Stomach smooth muscle (tissue), 2 donors: ENCODE measurements at regions not wholly inside any gene's neighbourhood (a gene's known extent, or its start where the extent isn't known, plus 50 kb on each side); places are given as distances from the start of the nearest gene placed in this dataset.
"Not testable (repeated sequence)": the region's sequence is repeated elsewhere in the genome, so short reads cannot be mapped to it uniquely, and the experiment has no call there.

ENCODE experiments used
- H3K27ac ChIP-seq: one replicate; pipeline ENCODE4 v1.7.0; 2013; ENCODE audit warnings: mild to moderate bottlenecking, low read length, inconsistent platforms
- H3K27me3 ChIP-seq, 2 donors: one replicate each; pipeline ENCODE4 v1.7.0; 2013; ENCODE audit warnings: low read length in 2 of 2; ENCODE audit not compliant: insufficient read depth in 2 of 2, control insufficient read depth in 1 of 2
- H3K36me3 ChIP-seq, 2 donors: one replicate each; pipeline ENCODE4 v1.7.0; 2013; ENCODE audit warnings: low read length in 2 of 2; ENCODE audit not compliant: control insufficient read depth in 2 of 2, insufficient read depth in 2 of 2
- H3K4me1 ChIP-seq: one replicate; pipeline ENCODE4 v1.7.0; 2013; ENCODE audit warnings: low read length; ENCODE audit not compliant: control insufficient read depth, insufficient read depth
- H3K4me3 ChIP-seq, 2 donors: one replicate each; pipeline ENCODE4 v1.7.0; 2013; ENCODE audit warnings: low read length in 2 of 2
- H3K9ac ChIP-seq, 2 donors: one replicate each; pipeline ENCODE4 v1.7.0; 2013; ENCODE audit warnings: low read length in 2 of 2, mild to moderate bottlenecking in 1 of 2
- H3K9me3 ChIP-seq, 2 donors: one replicate each; pipeline ENCODE4 v1.7.0; 2013; ENCODE audit warnings: low read length in 2 of 2; ENCODE audit not compliant: control insufficient read depth in 2 of 2
- donor health status: healthy.
- donor health status: Pancreatic carcinoma.

GRCh38 chr10:33709008-33709753 is 374.7 kb upstream of the NRP1 start:
- Histone ChIP-seq H3K9ac (no peak overlapping the region), H3K4me3 (no peak overlapping the region), H3K9me3 (no peaks in the 10 kb centered on the region), H3K4me1 (no peaks in the 10 kb centered on the region), H3K36me3 (no peaks in the 10 kb centered on the region), H3K27me3 (no peaks in the 10 kb centered on the region), H3K27ac (no peak overlapping the region)

GRCh38 chr10:33708561-33708960 is 374.1 kb upstream of the NRP1 start:
- Histone ChIP-seq H3K9ac (no peak overlapping the region), H3K36me3 (no peaks in the 10 kb centered on the region), H3K9me3 (no peaks in the 10 kb centered on the region), H3K4me1 (no peaks in the 10 kb centered on the region), H3K27me3 (no peaks in the 10 kb centered on the region), H3K27ac (no peak overlapping the region), H3K4me3 (no peak overlapping the region)

- no peak overlapping the region for H3K9ac ChIP-seq
- no peak overlapping the region for H3K4me3 ChIP-seq
- no peaks in the 10 kb centered on the region for H3K4me1 ChIP-seq
- H3K9me3 ChIP-seq, result no peaks in the 10 kb centered on the region
- no peak overlapping the region for H3K27ac ChIP-seq
- H3K27me3 ChIP-seq, result no peaks in the 10 kb centered on the region
- no peaks in the 10 kb centered on the region for H3K36me3 ChIP-seq
These were observed 372.3 kb upstream of the NRP1 start for GRCh38 chr10:33706746-33707145.

DNA sequence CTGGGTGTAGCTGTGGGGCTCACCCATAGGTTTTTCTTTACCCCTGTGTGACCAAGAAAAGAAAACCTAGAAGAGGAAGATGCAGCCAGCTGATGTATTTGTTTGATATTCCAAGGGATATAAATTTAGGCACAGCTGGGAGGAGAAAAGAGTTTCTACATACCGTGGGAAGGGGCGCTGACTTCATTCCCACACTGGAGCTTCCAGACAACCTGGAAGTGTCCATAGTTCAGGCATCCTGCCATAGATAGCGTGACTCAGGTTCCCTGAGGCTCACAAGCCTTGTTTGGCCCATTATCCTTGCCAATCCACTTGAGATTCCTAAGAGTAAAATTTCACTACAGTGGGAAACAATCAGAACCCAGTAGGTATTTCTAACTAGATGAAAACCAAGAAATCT is 371.7 kb upstream of the NRP1 start:
- Histone ChIP-seq H3K36me3 (no peaks in the 10 kb centered on the region), H3K4me1 (no peaks in the 10 kb centered on the region), H3K27me3 (no peaks in the 10 kb centered on the region), H3K4me3 (no peak overlapping the region), H3K27ac (no peak overlapping the region), H3K9me3 (no peaks in the 10 kb centered on the region), H3K9ac (no peak overlapping the region)

GRCh38 chr10:33704214-33704830 is 369.9 kb upstream of the NRP1 start:
- Histone ChIP-seq H3K27me3 (no peaks in the 10 kb centered on the region), H3K36me3 (no peaks in the 10 kb centered on the region), H3K27ac (no peak overlapping the region), H3K4me1 (no peaks in the 10 kb centered on the region), H3K4me3 (no peak overlapping the region), H3K9me3 (no peaks in the 10 kb centered on the region), H3K9ac (no peak overlapping the region)

DNA sequence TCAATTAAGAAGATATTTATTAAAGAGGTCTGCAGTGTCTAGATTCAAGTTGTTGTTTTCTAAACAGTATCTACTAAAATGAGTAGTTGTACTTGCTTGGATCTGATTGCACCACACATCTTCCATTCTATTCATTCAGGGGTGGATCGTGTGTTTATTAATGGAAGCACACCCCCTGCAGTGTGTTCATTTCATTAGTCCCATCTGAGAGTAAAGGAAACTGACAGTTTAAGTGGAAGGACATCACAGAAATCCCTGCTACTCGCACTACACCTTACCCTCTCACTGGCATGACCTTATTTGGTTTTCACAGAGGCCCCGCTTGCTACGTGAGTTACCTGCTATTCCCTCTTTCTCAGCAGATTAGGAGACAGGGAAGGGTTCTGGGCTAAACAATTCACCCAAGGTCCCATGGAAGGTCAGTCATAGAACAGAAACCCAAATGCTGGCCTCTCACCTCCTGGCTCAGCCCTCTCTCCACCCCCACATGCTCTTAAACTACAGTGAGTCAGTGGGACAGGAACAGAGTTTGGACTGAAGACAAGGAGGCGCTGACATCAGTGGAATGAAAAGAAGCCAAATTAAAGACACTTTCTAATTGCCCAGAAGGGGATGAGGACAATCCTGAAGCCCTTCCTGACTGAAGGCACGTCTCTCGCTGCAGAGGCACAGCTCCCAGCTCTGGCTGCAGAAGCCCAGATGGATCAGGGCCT is 369.2 kb upstream of the NRP1 start:
- H3K27ac ChIP-seq, result no peak overlapping the region
- no peak overlapping the region for H3K9ac ChIP-seq
- no peaks in the 10 kb centered on the region for H3K27me3 ChIP-seq
- H3K4me1 ChIP-seq, result no peaks in the 10 kb centered on the region
- H3K36me3 ChIP-seq, result no peaks in the 10 kb centered on the region
- H3K9me3 ChIP-seq, result no peaks in the 10 kb centered on the region
- no peak overlapping the region for H3K4me3 ChIP-seq

GRCh38 chr10:33698033-33698432 is 363.6 kb upstream of the NRP1 start:
- H3K9me3 ChIP-seq, result no peaks in the 10 kb centered on the region
- no peaks in the 10 kb centered on the region for H3K27me3 ChIP-seq
- no peaks in the 10 kb centered on the region for H3K36me3 ChIP-seq
- H3K9ac ChIP-seq, result no peak overlapping the region
- H3K4me3 ChIP-seq, result no peak overlapping the region
- no peaks in the 10 kb centered on the region for H3K4me1 ChIP-seq
- no peak overlapping the region for H3K27ac ChIP-seq

DNA sequence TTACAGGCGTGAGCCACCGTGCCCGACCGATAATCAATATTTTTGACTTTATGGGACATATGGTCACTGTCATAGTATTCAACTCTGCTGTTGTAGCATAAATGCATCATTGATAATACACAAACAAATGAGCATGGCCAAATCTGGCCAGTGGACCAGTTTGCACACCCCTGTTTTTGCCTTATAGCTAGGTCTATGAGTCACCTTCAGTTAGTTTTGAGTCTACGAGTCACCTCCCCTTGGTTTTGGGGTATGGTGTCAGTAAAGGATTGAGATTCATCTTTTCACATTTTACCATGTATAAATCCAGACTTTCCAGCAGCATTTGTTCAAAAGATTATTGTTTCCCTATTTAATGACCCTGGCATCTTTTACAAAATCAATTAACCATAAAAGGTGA is 362.5 kb upstream of the NRP1 start:
- no peaks in the 10 kb centered on the region for H3K36me3 ChIP-seq
- no peak overlapping the region for H3K27ac ChIP-seq
- H3K4me3 ChIP-seq, result no peak overlapping the region

GRCh38 chr10:33695536-33695935 is 361.1 kb upstream of the NRP1 start:
- no peaks in the 10 kb centered on the region for H3K27me3 ChIP-seq
- H3K9ac ChIP-seq, result no peak overlapping the region
- no peaks in the 10 kb centered on the region for H3K4me1 ChIP-seq
- no peaks in the 10 kb centered on the region for H3K9me3 ChIP-seq
- no peak overlapping the region for H3K4me3 ChIP-seq
- H3K36me3 ChIP-seq, result no peaks in the 10 kb centered on the region
- no peak overlapping the region for H3K27ac ChIP-seq

More for the DNA sequence above, 362.5 kb upstream of the NRP1 start:
- no peaks in the 10 kb centered on the region for H3K4me1 ChIP-seq
- no peak overlapping the region for H3K9ac ChIP-seq
- no peaks in the 10 kb centered on the region for H3K9me3 ChIP-seq
- H3K27me3 ChIP-seq, result no peaks in the 10 kb centered on the region

- not testable (repeated sequence) for H3K27me3 ChIP-seq
These were observed 356.1 kb upstream of the NRP1 start for GRCh38 chr10:33690536-33690935.

GRCh38 chr10:33688506-33688905 is 354.0 kb upstream of the NRP1 start:
- Histone ChIP-seq H3K36me3 (no peaks in the 10 kb centered on the region), H3K27ac (no peak overlapping the region), H3K4me3 (no peak overlapping the region), H3K9me3 (no peaks in the 10 kb centered on the region), H3K9ac (no peak overlapping the region), H3K27me3 (no peaks in the 10 kb centered on the region), H3K4me1 (no peaks in the 10 kb centered on the region)

More at GRCh38 chr10:33690536-33690935, 356.1 kb upstream of the NRP1 start:
- not testable (repeated sequence) for H3K9me3 ChIP-seq, H3K4me1 ChIP-seq, H3K27ac ChIP-seq, H3K36me3 ChIP-seq, H3K4me3 ChIP-seq, H3K9ac ChIP-seq
